ENCODE measurements at regions not wholly inside any gene's neighbourhood (a gene's known extent, or its start where the extent isn't known, plus 50 kb on each side); places are given as distances from the start of the nearest gene placed in this dataset.

- TF ChIP-seq CTCF (IDR thresholded peaks at IDR 0.05): no peak
- TF ChIP-seq POLR2AphosphoS5 (IDR thresholded peaks at IDR 0.05): no peak
Observed at GRCh38 chr2:62597323-62597722, 91.3 kb upstream of the TMEM17 start.

Measured in transverse colon (tissue), 4 donors.